ENCODE measurements at regions not wholly inside any gene's neighbourhood (a gene's known extent, or its start where the extent isn't known, plus 50 kb on each side); places are given as distances from the start of the nearest gene placed in this dataset.

- H3K4me1 ChIP-seq (replicated peaks) = no peaks in the 10 kb centered on the region
- no peaks in the 10 kb centered on the region for H3K36me3 ChIP-seq
- DNase-seq (ENCODE audit: low spot score) = no peak
- H3K9me3 ChIP-seq = no peaks in the 10 kb centered on the region
- WGBS = 72% methylated on average over 2 of the region's 2 CpGs
- H3K27ac ChIP-seq = no peak overlapping the region
- no peaks in the 10 kb centered on the region for H3K27me3 ChIP-seq (replicated peaks; ENCODE audit: insufficient read depth)
- no peak overlapping the region for H3K4me3 ChIP-seq
- intact Hi-C loops (cut with DNase I) = no loop called here
- TF ChIP-seq POLR2A (IDR thresholded peaks at IDR 0.05) (no peak), CTCF (IDR thresholded peaks at IDR 0.05) (no peak), POLR2AphosphoS5 (IDR thresholded peaks at IDR 0.05) (no peak)
Measured at GRCh38 chr18:22739061-22739642, 194.0 kb upstream of the RBBP8 start.

GRCh38 chr18:22739789-22740188 lies 193.3 kb upstream of the RBBP8 start:
- intact Hi-C loops (cut with DNase I) = no loop called here
- 85% methylated on average over 4 of the region's 4 CpGs for whole genome bisulfite sequencing
- no peaks in the 10 kb centered on the region for H3K9me3 ChIP-seq
- H3K4me1 ChIP-seq (replicated peaks) = no peaks in the 10 kb centered on the region
- TF ChIP-seq POLR2A (IDR thresholded peaks at IDR 0.05) (no peak), CTCF (IDR thresholded peaks at IDR 0.05) (no peak), POLR2AphosphoS5 (IDR thresholded peaks at IDR 0.05) (no peak)
- H3K27me3 ChIP-seq (replicated peaks; ENCODE audit: insufficient read depth) = no peaks in the 10 kb centered on the region
- DNase-seq (ENCODE audit: low spot score) = no peak
- H3K27ac ChIP-seq = no peak overlapping the region
- H3K36me3 ChIP-seq = no peaks in the 10 kb centered on the region
- no peak overlapping the region for H3K4me3 ChIP-seq

- WGBS = 78% methylated on average over 3 of the region's 3 CpGs
- intact Hi-C loops (cut with DNase I) = no loop called here
- Histone ChIP-seq H3K4me3 (no peak overlapping the region), H3K27ac (no peak overlapping the region), H3K9me3 (no peaks in the 10 kb centered on the region), H3K27me3 (replicated peaks; ENCODE audit: insufficient read depth) (no peaks in the 10 kb centered on the region), H3K4me1 (replicated peaks) (no peaks in the 10 kb centered on the region), H3K36me3 (no peaks in the 10 kb centered on the region)
- no peak for DNase-seq (ENCODE audit: low spot score)
- TF ChIP-seq CTCF (IDR thresholded peaks at IDR 0.05) (no peak), POLR2A (IDR thresholded peaks at IDR 0.05) (no peak), POLR2AphosphoS5 (IDR thresholded peaks at IDR 0.05) (no peak)
Measured at GRCh38 chr18:22741318-22741717, 191.8 kb upstream of the RBBP8 start.

- Histone ChIP-seq H3K9me3 (no peaks in the 10 kb centered on the region), H3K36me3 (no peaks in the 10 kb centered on the region), H3K27ac (no peak overlapping the region), H3K4me3 (no peak overlapping the region), H3K4me1 (replicated peaks) (no peaks in the 10 kb centered on the region), H3K27me3 (replicated peaks; ENCODE audit: insufficient read depth) (no peaks in the 10 kb centered on the region)
- no peak for DNase-seq (ENCODE audit: low spot score)
- WGBS = 60% methylated on average over 3 of the region's 3 CpGs
- no peak for TF ChIP-seq POLR2AphosphoS5 (IDR thresholded peaks at IDR 0.05)
- TF ChIP-seq POLR2A (IDR thresholded peaks at IDR 0.05) = no peak
- TF ChIP-seq CTCF (IDR thresholded peaks at IDR 0.05) = no peak
- intact Hi-C loops (cut with DNase I) = no loop called here
Measured at GRCh38 chr18:22742409-22742808, 190.7 kb upstream of the RBBP8 start.

GRCh38 chr18:22745966-22746365 lies 187.2 kb upstream of the RBBP8 start:
- no peak overlapping the region for H3K4me3 ChIP-seq
- WGBS = 82% methylated on average over 1 of the region's 1 CpG
- no peak overlapping the region for H3K27ac ChIP-seq
- H3K36me3 ChIP-seq = no peaks in the 10 kb centered on the region
- TF ChIP-seq POLR2AphosphoS5 (IDR thresholded peaks at IDR 0.05) = no peak
- TF ChIP-seq POLR2A (IDR thresholded peaks at IDR 0.05) = no peak
- no peak for TF ChIP-seq CTCF (IDR thresholded peaks at IDR 0.05)
- H3K27me3 ChIP-seq (replicated peaks; ENCODE audit: insufficient read depth) = no peaks in the 10 kb centered on the region
- intact Hi-C loops (cut with DNase I) = no loop called here
- H3K9me3 ChIP-seq = no peaks in the 10 kb centered on the region
- no peak for DNase-seq (ENCODE audit: low spot score)
- H3K4me1 ChIP-seq (replicated peaks) = no peaks in the 10 kb centered on the region

All from prostate gland (tissue), 2 donors.